Activated CD4-positive, CD25-positive, alpha-beta regulatory T cell treated with anti-CD3 and anti-CD28 coated beads, Interleukin-2, amount 50 U/mL, for 16 hours (primary cell): ENCODE measurements at regions not wholly inside any gene's neighbourhood (a gene's known extent, or its start where the extent isn't known, plus 50 kb on each side); places are given as distances from the start of the nearest gene placed in this dataset.
"Not testable (repeated sequence)": the region's sequence is repeated elsewhere in the genome, so short reads cannot be mapped to it uniquely, and the experiment has no call there.

Source experiments
- DNase-seq: peaks from one replicate; pipeline ENCODE4 v3.0.0-alpha.2; 2020; ENCODE audit warnings: low read depth, low spot score

GRCh38 chr6:140684776-140685550, 1310.5 kb upstream of the CITED2 start:
- no peak for DNase-seq

GRCh38 chr6:140677781-140678528, 1303.5 kb upstream of the CITED2 start:
- DNase-seq: no peak

DNA sequence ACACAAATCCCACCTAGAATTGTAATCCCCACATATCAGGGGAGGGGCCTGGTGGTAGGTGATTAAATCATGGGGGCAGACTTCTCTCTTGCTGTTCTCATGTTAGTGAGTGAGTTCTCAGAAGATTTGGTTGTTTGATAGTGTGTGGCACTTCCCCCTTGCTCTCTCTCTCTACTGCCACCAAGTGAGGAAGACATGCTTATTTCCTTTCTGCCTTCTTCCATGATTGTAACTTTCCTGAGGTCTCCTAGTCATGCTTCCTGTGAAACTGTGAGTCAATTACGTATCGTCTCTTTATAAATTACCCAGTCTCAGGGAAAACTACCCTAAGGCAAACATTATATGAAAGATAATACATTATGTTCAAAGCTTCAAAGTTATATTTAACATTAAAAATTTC, 1297.5 kb upstream of the CITED2 start:
- DNase-seq: no peak

- no peak for DNase-seq
Measured at GRCh38 chr6:140670021-140670420, 1295.6 kb upstream of the CITED2 start.

- no peak for DNase-seq
Measured at GRCh38 chr6:140669321-140669720, 1294.9 kb upstream of the CITED2 start.

DNA sequence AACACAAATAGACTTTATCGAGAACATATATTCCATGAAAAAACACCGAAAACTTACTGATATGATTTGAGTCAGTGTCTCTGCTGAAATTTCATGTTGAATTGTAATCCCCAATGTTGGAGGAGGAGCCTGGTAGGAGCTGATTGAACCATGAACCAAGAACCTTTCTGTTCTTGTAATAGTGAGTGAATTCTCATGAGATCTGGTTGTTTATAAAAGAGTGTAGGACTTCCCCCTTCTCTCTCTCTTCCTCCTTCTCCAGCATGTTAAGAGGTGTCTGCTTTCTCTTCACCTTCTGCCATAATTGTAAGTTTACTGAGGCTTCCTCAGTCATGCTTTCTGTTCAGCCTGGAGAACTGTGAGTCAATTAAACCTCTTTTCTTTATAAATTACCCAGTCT, 1289.3 kb upstream of the CITED2 start:
- DNase-seq: no peak

DNA sequence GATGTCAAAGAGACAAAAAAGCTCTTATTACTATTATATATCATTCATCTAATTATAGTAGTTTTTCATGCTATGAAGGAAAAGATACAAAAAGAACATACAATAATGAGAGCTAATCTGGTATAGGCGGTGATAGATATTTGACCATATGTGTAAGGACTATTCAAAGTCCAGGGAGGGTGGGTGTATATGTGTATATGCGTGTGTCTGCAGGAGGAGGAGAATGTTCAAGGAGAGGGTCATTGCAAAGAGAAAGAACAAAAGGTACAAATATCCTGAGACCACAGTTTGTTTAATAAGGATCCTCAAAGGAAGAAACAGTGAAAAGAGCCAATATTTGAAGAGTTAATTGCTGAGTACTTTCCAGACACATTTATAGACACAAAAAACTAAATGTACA, 1288.6 kb upstream of the CITED2 start:
- no peak for DNase-seq

DNA sequence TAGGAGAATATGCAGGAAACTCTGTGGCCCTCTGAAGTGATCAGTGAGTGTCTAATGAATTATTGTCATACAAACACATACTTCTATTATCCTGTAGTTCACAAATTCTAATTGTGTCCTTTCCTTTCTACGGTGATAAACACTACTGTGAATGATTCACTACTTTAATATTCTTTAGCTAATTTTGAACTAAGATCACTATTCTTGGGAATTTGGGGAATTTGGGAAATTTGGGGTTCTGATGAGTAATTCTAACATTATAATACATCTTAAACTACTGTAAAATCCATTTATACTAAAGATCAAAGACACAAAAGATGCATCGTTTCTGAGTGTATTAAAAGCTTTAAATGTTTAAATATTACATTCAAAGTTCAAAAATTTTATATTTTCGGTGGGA, 1287.2 kb upstream of the CITED2 start:
- DNase-seq: no peak

DNA sequence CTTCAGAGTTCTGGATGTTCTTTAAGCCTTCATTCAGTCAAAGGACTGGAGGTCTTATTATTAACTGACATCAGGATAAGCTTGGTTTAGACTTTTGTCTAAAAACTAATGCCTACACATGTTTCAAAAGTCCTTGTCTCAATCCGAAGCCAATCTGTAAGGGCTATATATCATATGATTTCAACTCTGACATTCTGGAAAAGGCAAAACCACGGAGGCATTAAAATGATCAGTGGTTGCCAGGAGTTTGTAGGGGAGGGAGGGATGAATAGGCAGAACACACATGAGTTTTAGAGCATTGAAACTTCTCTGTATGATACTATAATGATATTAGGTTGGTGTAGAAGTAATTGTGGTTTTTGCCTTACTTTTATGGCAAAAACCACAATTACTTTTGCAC, 1285.8 kb upstream of the CITED2 start:
- no peak for DNase-seq

DNA sequence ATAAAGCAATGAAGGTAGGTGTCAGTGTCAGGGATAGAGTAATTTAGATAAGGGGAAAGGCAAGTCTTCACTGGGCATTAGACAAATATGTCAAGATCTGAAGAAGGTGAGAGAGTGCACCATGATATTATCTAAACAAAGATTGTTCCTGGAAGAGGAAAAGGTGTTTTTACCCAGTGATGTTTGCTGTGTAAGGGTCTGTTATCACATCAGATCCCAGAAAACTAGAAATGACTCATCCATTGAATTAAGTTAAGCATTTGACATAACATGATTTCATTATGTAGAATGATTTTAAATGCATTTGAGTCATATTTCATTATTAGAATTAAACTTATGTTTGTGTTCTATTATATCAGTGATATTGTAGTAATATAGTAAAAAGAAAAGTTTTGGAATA, 1279.5 kb upstream of the CITED2 start:
- no peak for DNase-seq

GRCh38 chr6:140653506-140653905, 1279.1 kb upstream of the CITED2 start:
- DNase-seq: no peak

- not testable (repeated sequence) for DNase-seq
Measured at GRCh38 chr6:140649502-140649901, 1275.1 kb upstream of the CITED2 start.

DNA sequence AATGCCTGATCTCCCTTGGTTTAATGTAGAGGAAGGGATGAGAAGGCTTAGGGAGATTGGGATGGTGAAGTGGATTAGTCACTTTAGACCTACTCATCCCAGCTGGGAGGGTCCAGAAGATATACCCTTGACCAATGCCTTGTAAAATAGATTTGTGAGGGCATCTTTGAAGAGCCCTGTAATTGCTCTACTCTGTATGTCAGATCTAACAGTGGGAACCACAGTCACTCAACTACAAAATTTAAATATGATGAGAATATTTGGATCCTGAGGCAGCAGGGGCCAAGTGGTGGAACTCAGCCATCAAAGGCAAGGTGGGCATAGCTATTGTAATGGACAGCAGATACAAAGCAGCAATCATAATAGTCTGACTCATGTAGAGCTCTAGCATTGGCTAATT, 1272.9 kb upstream of the CITED2 start:
- DNase-seq: not testable (repeated sequence)

GRCh38 chr6:140644017-140644416, 1269.6 kb upstream of the CITED2 start:
- no peak for DNase-seq

- DNase-seq: no peak
Measured at GRCh38 chr6:140641412-140641811, 1267.0 kb upstream of the CITED2 start.

GRCh38 chr6:140636908-140637402, 1262.5 kb upstream of the CITED2 start:
- DNase-seq: no peak

DNA sequence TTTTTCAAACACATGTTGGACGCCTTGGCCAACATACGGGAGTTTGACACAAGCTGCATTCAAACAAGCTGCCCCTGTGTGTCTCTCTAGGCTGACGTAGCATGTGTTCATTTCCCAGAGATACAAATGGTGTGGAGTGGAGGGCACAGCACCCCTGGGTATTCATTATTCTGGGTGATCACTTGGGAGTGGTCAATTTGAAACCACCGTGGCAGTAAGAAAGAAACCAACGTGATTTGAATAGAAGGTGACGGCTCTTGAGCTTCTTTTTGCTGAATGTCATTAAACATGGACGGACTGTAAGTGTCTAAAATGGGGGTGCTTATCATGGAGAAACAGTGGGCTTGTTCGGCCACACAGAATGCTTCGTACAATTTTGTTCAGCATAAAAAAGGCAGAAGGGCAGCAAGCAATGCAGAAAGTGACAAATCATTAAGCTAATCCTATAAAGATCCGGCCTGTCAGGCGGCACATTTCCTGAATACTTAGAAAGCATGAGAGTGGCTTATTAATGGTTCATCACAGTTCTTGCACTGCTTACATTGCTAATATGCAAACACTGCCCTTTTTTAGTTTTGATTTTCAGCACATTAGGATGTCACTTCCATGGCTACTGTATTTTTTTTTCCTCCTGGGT, 1261.9 kb upstream of the CITED2 start:
- no peak for DNase-seq

DNA sequence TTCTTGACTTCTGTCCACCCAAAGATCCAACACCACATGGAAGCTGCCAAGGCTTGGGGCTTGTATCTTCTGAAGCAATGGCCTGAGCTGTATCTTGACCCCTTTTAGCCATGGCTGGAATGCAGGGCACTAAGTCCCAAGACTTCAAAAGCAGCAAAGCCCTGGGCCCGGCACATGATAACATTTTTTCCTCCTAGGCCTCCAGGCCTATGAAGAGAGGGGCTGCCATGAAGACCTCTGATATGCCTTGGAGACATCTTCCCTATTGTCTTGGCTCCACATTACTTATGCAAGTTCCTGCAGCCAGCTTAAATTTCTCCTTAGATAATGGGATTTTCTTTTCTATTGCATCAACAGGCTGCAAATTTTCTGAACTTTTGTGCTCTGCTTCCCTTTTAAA, 1252.6 kb upstream of the CITED2 start:
- DNase-seq: no peak

DNA sequence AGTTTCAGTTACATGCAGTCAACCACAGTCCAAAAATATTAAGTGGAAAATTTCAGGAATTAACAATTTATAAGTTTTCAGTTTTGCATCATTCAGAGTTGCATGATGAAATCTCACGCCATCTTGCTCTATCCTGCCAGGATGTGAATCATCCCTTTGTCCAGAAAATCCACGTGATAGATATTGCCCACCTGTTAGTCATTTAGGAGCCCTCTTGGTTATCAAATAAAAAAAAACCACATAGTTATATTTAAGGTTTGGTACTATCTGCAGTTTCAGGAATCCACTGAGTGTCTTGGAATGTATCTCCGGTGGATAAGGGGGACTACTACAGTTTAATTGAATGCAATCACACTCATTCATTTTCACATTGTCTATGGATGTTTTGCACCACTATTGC, 1249.0 kb upstream of the CITED2 start:
- DNase-seq: no peak

GRCh38 chr6:140620496-140620895, 1246.0 kb upstream of the CITED2 start:
- DNase-seq: no peak

DNA sequence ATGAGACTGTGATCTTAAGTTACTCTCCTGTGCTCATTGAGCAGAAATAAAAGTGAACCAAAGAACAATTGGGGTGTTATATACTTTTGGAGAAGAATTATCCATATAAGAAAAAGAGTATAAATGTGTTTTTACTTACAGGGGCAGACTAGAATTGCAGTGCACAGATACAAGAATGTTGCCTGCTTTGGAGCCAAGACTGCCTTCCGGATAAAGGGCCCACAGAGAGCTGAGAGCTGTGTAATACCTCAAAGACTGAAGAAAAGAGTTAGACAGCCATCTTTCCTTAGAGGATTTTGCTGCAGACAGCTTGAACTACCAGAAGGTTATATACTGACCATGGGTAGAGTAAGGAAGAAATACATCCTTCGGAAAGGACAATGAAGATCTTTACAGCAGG, 1235.5 kb upstream of the CITED2 start:
- no peak for DNase-seq

DNA sequence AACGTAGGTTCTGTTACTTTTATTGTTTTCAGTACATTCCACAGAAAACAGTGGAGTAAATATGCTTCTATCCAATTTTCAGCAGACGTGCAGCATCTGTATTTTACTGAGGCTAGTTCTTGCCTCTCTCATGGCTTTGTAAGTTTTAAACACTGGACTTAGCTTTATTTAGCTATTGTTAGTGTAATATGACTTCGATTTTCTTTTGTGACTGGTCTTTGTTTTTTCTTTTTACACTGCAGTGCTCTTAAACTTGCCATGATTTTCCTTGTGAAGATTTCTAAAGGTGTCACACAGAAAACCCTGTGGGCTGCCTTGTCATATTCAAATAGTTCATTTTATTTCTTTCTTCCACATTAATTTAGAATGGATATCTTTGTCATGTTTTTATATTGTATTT, 1234.9 kb upstream of the CITED2 start:
- no peak for DNase-seq

- DNase-seq: no peak
Measured at GRCh38 chr6:140604786-140605185, 1230.3 kb upstream of the CITED2 start.
